B cell (primary cell): ENCODE measurements at regions not wholly inside any gene's neighbourhood (a gene's known extent, or its start where the extent isn't known, plus 50 kb on each side); places are given as distances from the start of the nearest gene placed in this dataset.

Experiments
- EZH2 ChIP-seq: IDR thresholded peaks from 2 replicates; pipeline ENCODE4 v1.6.1; 2012; ENCODE audit warnings: borderline replicate concordance, low read depth, mild to moderate bottlenecking, moderate library complexity, low read length; ENCODE audit not compliant: insufficient read depth, poor library complexity, severe bottlenecking
- TF ChIP-seq, protein P1 (sequence below): fragments of 200-600 bp; IDR thresholded peaks from one replicate; pipeline ENCODE4 v1.8.0; 2022; ENCODE audit warnings: antibody characterized with exemption, mild to moderate bottlenecking

DNA sequence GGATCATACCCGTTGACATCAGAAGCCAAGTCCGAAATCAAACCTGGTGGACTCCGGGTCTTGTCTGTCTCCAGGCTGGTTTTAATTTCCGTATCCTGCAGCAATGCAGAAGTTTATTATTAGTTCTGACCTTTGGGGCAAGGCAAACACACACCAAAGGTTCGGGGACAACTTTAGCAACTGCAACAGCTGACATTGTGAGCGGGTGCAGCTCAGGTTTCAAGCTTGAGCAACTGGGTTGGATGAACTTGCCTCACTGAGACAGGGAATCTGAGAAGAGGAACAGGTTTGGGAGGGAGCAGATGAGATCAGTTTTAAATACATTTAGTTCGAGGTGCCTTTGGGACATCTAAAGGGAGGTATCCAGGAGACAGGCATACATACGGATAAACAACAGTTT is 110.7 kb downstream of the GNL3L start:
- TF ChIP-seq, protein P1, sequence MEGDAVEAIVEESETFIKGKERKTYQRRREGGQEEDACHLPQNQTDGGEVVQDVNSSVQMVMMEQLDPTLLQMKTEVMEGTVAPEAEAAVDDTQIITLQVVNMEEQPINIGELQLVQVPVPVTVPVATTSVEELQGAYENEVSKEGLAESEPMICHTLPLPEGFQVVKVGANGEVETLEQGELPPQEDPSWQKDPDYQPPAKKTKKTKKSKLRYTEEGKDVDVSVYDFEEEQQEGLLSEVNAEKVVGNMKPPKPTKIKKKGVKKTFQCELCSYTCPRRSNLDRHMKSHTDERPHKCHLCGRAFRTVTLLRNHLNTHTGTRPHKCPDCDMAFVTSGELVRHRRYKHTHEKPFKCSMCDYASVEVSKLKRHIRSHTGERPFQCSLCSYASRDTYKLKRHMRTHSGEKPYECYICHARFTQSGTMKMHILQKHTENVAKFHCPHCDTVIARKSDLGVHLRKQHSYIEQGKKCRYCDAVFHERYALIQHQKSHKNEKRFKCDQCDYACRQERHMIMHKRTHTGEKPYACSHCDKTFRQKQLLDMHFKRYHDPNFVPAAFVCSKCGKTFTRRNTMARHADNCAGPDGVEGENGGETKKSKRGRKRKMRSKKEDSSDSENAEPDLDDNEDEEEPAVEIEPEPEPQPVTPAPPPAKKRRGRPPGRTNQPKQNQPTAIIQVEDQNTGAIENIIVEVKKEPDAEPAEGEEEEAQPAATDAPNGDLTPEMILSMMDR, result no peak
- TF ChIP-seq EZH2, result no peak
